HG02798 (cell line): ENCODE measurements at regions not wholly inside any gene's neighbourhood (a gene's known extent, or its start where the extent isn't known, plus 50 kb on each side); places are given as distances from the start of the nearest gene placed in this dataset.
"Not testable (repeated sequence)": the region's sequence is repeated elsewhere in the genome, so short reads cannot be mapped to it uniquely, and the experiment has no call there.

Experiments used
- ATAC-seq: cut with Tn5 transposase; IDR thresholded peaks from one replicate; pipeline ENCODE4 v1.9.1; 2021; ENCODE audit warnings: mild to moderate bottlenecking; ENCODE audit not compliant: unreplicated experiment, poor library complexity

DNA sequence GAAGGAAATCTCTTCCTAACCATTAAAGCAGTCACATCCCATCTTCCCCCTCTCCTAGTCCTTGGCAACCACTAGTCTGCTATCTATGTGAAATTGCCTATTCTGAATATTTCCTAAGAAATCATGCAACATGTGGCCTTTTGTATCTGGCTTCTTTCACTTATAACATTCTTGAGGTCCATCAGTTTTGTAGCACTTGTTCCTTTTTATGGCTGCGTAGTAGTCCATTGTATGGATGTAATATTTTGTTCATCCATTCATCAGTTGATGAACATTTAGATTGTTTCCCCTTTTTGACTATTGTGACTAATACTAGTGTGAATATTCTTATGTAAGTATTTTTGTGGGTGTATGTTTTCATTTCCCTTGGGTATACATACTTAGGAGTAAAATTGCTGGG is 878.7 kb upstream of the DEFB115 start:
- not testable (repeated sequence) for ATAC-seq

DNA sequence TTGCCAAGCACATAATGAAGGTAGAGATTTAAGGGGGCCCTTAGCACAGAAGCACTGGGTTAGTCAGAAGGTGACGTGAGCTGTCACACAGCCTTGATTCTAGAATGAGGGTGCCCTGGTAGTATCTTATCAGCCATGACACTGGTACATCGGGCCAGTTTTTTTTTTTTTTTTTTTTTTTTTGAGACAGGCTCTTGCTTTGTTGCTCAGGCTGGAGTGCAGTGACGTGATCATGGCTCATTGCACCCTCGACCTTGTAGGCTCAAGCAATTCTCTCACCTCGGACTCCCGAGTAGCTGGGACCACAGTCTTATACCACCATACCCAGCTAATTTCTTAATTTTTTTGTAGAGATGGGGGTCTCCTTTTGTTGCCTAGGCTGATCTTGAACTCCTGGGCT is 872.6 kb upstream of the DEFB115 start:
- ATAC-seq = not testable (repeated sequence)

DNA sequence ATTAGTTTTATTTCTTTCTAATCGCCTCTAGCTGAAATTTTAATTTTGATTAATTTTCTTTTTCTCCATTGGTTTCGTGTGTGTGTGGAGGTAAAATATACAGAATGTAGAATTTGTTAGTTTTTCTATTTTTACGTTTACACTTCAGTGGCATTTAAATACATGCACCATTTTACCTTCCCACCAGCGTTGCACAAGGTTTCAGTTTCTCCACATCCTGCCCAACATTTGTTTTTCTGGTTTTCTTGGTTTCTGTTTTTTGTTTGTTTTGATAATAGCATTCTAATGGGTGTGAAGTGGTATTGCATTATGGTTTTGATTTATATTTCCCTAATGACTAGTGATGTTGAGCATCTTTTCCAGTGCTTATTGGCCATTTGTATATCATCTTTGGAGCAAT is 871.4 kb upstream of the DEFB115 start:
- not testable (repeated sequence) for ATAC-seq

DNA sequence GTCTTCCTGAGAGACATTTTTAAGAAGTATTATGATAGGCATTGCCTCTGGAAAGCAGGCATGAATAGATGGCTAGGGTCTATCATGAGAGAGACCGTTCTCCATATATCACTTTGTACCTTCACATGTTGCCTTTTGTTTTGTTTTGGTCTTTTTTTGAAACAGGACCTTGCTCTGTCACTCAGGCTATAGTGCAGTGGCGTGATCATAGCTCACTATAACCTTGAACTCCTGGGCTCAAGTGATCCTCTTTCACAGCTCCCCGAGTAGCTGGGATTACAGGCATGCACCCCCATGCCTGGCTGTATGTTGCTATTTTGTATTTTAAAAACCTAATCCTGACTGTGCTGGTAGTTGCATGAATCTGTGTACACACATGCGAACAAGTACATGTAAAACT is 869.6 kb upstream of the DEFB115 start:
- not testable (repeated sequence) for ATAC-seq

GRCh38 chr20:30393523-30393922 is 863.9 kb upstream of the DEFB115 start:
- ATAC-seq = not testable (repeated sequence)

DNA sequence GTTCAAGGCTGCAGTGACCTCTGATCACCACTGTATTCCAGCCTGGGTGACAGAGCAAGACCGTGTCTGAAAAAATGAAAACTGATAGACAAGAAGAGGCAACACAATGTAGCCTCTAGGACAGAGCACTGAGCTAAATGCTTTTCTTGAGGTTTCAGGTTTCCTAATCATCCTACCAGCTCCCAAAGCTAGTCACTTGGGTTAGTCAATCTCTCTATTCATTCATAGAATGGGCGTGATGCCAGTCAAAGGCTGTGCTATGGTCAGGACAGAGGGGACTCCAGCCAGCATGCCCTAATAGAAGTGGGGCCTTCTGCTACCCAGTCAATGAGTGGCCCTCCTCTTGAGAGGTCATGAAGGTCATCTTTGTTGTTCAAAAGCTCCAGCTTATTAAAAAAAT is 860.4 kb upstream of the DEFB115 start:
- ATAC-seq = not testable (repeated sequence)

DNA sequence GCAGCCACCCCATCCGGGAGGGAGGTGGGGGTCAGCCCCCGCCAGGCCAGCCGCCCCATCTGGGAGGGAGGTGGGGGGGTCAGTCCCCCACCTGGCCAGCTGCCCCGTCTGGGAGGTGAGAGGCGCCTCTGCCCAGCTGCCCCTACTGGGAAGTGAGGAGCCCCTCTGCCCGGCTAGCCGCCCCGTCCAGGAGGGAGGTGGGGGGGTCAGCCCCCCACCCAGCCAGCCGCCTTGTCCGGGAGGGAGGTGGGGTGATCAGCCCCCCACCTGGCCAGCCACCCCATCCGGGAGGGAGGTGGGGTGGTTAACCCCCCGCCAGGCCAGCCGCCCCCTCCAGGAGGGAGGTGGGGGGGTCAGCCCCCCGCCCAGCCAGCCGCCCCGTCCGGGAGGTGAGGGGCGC is 852.4 kb upstream of the DEFB115 start:
- ATAC-seq = not testable (repeated sequence)

- not testable (repeated sequence) for ATAC-seq
These were observed 851.9 kb upstream of the DEFB115 start for GRCh38 chr20:30405585-30405984.

DNA sequence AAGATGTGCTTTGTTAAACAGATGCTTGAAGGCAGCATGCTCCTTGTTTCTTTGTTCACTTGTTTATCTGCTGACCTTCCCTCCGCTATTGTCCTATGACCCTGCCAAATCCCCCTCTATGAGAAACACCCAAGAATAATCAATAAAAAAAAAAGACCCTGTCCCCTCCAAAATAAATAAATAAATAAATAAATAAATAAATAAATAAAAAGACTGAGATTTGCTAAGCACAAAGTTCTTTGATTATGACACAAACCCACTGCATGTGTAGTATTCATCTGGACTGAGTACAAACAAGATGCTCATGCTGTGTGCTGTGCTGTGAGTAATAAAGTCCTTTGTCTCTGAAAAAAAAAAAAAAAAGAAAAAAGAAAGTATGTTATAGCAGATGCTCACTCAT is 851.1 kb upstream of the DEFB115 start:
- ATAC-seq = not testable (repeated sequence)

DNA sequence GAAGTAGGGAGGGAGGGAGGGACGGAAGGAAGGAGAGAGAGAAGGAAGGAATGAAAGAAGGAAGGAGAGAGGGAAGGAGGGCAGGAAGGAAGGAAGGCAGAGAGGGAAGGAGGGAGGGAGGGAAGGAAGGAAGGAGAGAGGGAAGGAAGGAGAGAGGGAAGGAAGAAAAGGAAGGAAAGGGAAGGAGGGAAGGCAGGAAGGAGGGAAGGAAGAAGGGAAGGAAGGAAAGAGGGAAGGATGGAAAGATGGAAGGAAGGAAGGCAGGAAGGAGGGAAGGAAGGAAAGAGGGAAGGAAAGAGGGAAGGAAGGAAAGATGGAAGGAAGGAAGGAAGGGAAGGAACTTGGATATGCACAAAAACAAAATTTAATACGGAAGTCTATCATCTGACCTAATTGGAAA is 844.5 kb upstream of the DEFB115 start:
- ATAC-seq = no peak

- not testable (repeated sequence) for ATAC-seq
These were observed 840.1 kb upstream of the DEFB115 start for GRCh38 chr20:30417387-30417786.

DNA sequence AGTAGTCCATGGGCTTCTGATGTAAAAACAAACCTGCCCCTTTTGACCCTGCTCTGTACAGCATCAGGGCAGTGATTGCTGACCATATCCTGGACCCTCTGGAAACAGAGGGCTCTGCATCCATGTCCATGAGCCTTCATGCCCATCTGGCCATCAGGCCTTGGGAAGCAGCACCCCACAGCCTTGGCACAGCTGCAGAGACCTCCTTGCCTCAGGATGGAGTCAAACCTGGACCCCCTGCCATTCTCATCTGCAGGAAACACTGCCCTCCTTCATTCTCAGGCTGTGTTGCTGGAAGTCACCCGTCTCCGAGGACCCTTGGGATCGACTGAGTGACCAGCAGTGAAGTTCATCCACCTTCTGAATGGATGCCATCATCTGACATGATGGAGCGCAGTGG is 839.1 kb upstream of the DEFB115 start:
- not testable (repeated sequence) for ATAC-seq

DNA sequence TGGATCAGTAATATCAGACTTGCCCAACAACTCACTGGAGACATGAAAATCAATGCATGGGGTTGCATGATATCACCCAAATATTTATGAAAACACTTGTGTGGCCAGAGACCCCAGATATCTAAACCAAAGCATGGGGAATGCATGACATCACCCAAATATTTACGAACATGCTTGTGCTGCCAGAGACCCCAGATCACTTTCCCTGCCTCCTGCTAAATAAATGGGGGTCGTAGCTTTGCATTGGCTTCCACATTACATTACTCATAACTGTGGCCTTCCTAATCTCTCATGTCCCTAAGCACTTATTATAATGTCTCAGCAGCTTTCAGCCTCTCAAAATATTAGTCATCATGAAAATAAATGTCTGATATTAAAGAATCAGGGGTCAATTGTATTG is 838.0 kb upstream of the DEFB115 start:
- ATAC-seq = no peak

DNA sequence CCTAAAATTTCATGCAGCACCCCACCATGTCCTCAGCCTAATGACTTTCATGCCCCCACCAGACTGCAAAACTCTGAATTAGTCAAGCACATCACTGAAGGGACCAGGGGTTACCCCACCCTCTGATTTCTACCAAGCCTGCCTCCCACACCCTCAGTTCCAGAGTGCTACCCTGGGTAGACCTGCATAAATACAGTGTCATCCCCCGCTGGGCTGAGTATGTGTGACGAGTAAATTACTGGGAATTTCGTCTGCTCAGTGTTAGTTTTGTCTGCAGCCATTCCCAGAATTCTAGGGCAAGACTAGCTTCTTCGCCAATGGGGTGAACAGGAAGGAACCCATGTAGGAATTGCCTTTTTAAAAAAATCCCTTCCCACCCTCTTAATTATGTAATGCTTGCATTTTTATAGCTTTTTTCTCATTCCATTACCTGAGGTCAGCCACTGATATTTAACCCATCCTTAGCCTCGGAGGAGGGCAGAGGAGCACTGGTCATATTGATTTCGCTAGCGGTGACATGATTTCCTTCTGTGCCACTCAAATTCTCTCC is 837.5 kb upstream of the DEFB115 start:
- not testable (repeated sequence) for ATAC-seq
